Nephron (organoid): ENCODE measurements at regions not wholly inside any gene's neighbourhood (a gene's known extent, or its start where the extent isn't known, plus 50 kb on each side); places are given as distances from the start of the nearest gene placed in this dataset.
"Not testable (repeated sequence)": the region's sequence is repeated elsewhere in the genome, so short reads cannot be mapped to it uniquely, and the experiment has no call there.

Experiments
- H3K27ac Mint-ChIP-seq, 3 experiments: 2 replicates each; pipeline ENCODE4 v1.8.0; 2020; ENCODE audit warnings: mixed read lengths in 3 of 3, mild to moderate bottlenecking in 2 of 3, moderate library complexity in 1 of 3
- H3K27me3 Mint-ChIP-seq: 2 replicates; pipeline ENCODE4 v1.8.0; 2021; ENCODE audit warnings: low read depth, mild to moderate bottlenecking, moderate library complexity, mixed read lengths
- H3K36me3 Mint-ChIP-seq: 2 replicates; pipeline ENCODE4 v1.8.0; 2020; ENCODE audit warnings: low read depth, mixed read lengths
- H3K4me1 Mint-ChIP-seq: 2 replicates; pipeline ENCODE4 v1.8.0; 2020; ENCODE audit warnings: mixed read lengths
- H3K4me3 Mint-ChIP-seq, 3 experiments: 2 replicates each; pipeline ENCODE4 v1.8.0; 2020; ENCODE audit warnings: mild to moderate bottlenecking in 3 of 3, mixed read lengths in 3 of 3, moderate library complexity in 2 of 3
- H3K9me3 Mint-ChIP-seq: 2 replicates; pipeline ENCODE4 v1.8.0; 2020; ENCODE audit warnings: mixed read lengths
- CTCF ChIP-seq, 3 experiments: fragments of 200-600 bp; sonication (generic); IDR thresholded peaks; one replicate each; pipeline ENCODE4 v1.5.0; 2021; ENCODE audit warnings: antibody characterized with exemption in 3 of 3; ENCODE audit not compliant: unreplicated experiment in 3 of 3

GRCh38 chr4:162852642-162853041 lies 314.0 kb downstream of the NAF1 start:
- Mint-ChIP-seq H3K27ac (no peak overlapping the region), H3K9me3 (no peaks in the 10 kb centered on the region), H3K27me3 (peaks cover 3% of the 10 kb centered on the region), H3K4me1 (no peaks in the 10 kb centered on the region), H3K4me3 (no peak overlapping the region), H3K36me3 (no peaks in the 10 kb centered on the region)
- TF ChIP-seq CTCF (IDR thresholded peaks at IDR 0.05; ENCODE audit: unreplicated experiment in 3 of 3): no peak

- H3K27ac Mint-ChIP-seq: peak overlapping the region; percentile 66 to 88 (median 82)
- H3K36me3 Mint-ChIP-seq, H3K27me3 Mint-ChIP-seq, H3K9me3 Mint-ChIP-seq, H3K4me3 Mint-ChIP-seq, H3K4me1 Mint-ChIP-seq: not testable (repeated sequence)
Measured at GRCh38 chr4:162851241-162851758, 315.4 kb downstream of the NAF1 start.

GRCh38 chr4:162849937-162850336 lies 316.8 kb downstream of the NAF1 start:
- Mint-ChIP-seq H3K27me3 (peaks cover 3% of the 10 kb centered on the region), H3K9me3 (no peaks in the 10 kb centered on the region), H3K36me3 (no peaks in the 10 kb centered on the region), H3K4me3 (no peak overlapping the region), H3K4me1 (no peaks in the 10 kb centered on the region), H3K27ac (peak overlapping the region in 1 of 3 experiments; percentile 10)
- TF ChIP-seq CTCF (IDR thresholded peaks at IDR 0.05; ENCODE audit: unreplicated experiment in 3 of 3): no peak

GRCh38 chr4:162847945-162848549 lies 318.6 kb downstream of the NAF1 start:
- Mint-ChIP-seq H3K27me3 (peaks cover 3% of the 10 kb centered on the region), H3K4me3 (no peak overlapping the region), H3K27ac (no peak overlapping the region), H3K36me3 (no peaks in the 10 kb centered on the region), H3K9me3 (no peaks in the 10 kb centered on the region), H3K4me1 (no peaks in the 10 kb centered on the region)
- TF ChIP-seq CTCF (IDR thresholded peaks at IDR 0.05; ENCODE audit: unreplicated experiment in 3 of 3): no peak

GRCh38 chr4:162841753-162842152 lies 324.9 kb downstream of the NAF1 start:
- Mint-ChIP-seq H3K27ac (no peak overlapping the region), H3K4me1 (peaks cover 17% of the 10 kb centered on the region), H3K4me3 (no peak overlapping the region), H3K9me3 (peaks cover 5% of the 10 kb centered on the region), H3K27me3 (no peaks in the 10 kb centered on the region), H3K36me3 (no peaks in the 10 kb centered on the region)
- TF ChIP-seq CTCF (IDR thresholded peaks at IDR 0.05; ENCODE audit: unreplicated experiment in 3 of 3): no peak

- Mint-ChIP-seq H3K27ac (no peak overlapping the region), H3K9me3 (peaks cover 8% of the 10 kb centered on the region), H3K4me1 (peaks cover 25% of the 10 kb centered on the region), H3K4me3 (no peak overlapping the region), H3K36me3 (no peaks in the 10 kb centered on the region), H3K27me3 (no peaks in the 10 kb centered on the region)
- no peak for TF ChIP-seq CTCF (IDR thresholded peaks at IDR 0.05; ENCODE audit: unreplicated experiment in 3 of 3)
Measured at GRCh38 chr4:162839814-162840213, 326.9 kb downstream of the NAF1 start.
